ENCODE measurements at regions not wholly inside any gene's neighbourhood (a gene's known extent, or its start where the extent isn't known, plus 50 kb on each side); places are given as distances from the start of the nearest gene placed in this dataset.

GRCh38 chr7:3242398-3242972 lies 58.6 kb upstream of the SDK1 start:
- ChIA-PET CTCF (no interaction called here), POLR2A (no interaction called here)
- no peak for DNase-seq (ENCODE audit: extremely low spot score)
- no peak for TF ChIP-seq FOXA1 (IDR thresholded peaks at IDR 0.05)
- no peak for TF ChIP-seq ELF4 (IDR thresholded peaks at IDR 0.05)
- TF ChIP-seq L3MBTL2 (conservative IDR thresholded peaks at IDR 0.05) = no peak
- no peak for TF ChIP-seq CTBP1 (IDR thresholded peaks at IDR 0.05; ENCODE audit: borderline replicate concordance)
- no peak for TF ChIP-seq LEF1 (IDR thresholded peaks at IDR 0.05; ENCODE audit: borderline replicate concordance)
- TF ChIP-seq SUZ12 (IDR thresholded peaks at IDR 0.05) = no peak
- TF ChIP-seq SP1 (IDR thresholded peaks at IDR 0.05) = no peak
- TF ChIP-seq BHLHE40 (IDR thresholded peaks at IDR 0.05; ENCODE audit: borderline replicate concordance) = no peak
- TF ChIP-seq, protein P1, sequence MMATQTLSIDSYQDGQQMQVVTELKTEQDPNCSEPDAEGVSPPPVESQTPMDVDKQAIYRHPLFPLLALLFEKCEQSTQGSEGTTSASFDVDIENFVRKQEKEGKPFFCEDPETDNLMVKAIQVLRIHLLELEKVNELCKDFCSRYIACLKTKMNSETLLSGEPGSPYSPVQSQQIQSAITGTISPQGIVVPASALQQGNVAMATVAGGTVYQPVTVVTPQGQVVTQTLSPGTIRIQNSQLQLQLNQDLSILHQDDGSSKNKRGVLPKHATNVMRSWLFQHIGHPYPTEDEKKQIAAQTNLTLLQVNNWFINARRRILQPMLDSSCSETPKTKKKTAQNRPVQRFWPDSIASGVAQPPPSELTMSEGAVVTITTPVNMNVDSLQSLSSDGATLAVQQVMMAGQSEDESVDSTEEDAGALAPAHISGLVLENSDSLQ (IDR thresholded peaks at IDR 0.05) = no peak
- TF ChIP-seq NFRKB (IDR thresholded peaks at IDR 0.05) = no peak
- TF ChIP-seq FOXM1 (IDR thresholded peaks at IDR 0.05; ENCODE audit: borderline replicate concordance) = no peak
- no peak for TF ChIP-seq ARNT (IDR thresholded peaks at IDR 0.05)
- TF ChIP-seq FOXK2 (IDR thresholded peaks at IDR 0.05) = no peak

GRCh38 chr7:3243256-3243655 lies 57.8 kb upstream of the SDK1 start:
- POLR2A ChIA-PET = no interaction called here
- CTCF ChIA-PET = no interaction called here

DNA sequence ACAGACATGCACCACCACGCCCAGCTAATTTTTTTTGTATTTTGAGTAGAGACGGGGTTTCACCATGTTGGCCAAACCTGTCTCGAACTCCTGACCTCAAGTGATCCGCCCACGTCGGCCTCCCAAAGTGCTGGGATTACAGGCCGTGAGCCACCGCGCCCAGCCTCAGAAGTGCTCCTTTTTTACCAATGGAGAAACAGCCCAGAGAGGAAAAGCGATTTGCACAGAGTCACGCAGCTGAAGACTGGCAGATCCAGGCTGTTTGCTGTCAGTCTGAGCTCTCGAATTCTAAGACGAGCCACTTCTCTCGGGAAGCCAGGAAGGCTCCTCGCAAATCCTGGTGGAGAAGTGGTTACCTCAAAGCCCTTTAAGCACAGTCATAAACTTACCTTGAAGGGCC lies 57.4 kb upstream of the SDK1 start:
- DNase-seq (ENCODE audit: extremely low spot score) = no peak
- POLR2A ChIA-PET = no interaction called here
- CTCF ChIA-PET = no interaction called here
- TF ChIP-seq TARDBP (IDR thresholded peaks at IDR 0.05) (no peak), BHLHE40 (IDR thresholded peaks at IDR 0.05; ENCODE audit: borderline replicate concordance) (no peak), NFRKB (IDR thresholded peaks at IDR 0.05) (no peak), LEF1 (IDR thresholded peaks at IDR 0.05; ENCODE audit: borderline replicate concordance) (no peak), CTBP1 (IDR thresholded peaks at IDR 0.05; ENCODE audit: borderline replicate concordance) (no peak), FOXA1 (IDR thresholded peaks at IDR 0.05) (no peak), ZNF384 (IDR thresholded peaks at IDR 0.05) (no peak), FOXK2 (IDR thresholded peaks at IDR 0.05) (no peak), HDGF (IDR thresholded peaks at IDR 0.05; ENCODE audit: borderline replicate concordance) (no peak), SUZ12 (IDR thresholded peaks at IDR 0.05) (no peak), FOXM1 (IDR thresholded peaks at IDR 0.05; ENCODE audit: borderline replicate concordance) (no peak), SP1 (IDR thresholded peaks at IDR 0.05) (no peak), ARNT (IDR thresholded peaks at IDR 0.05) (no peak), L3MBTL2 (conservative IDR thresholded peaks at IDR 0.05) (no peak), ELF4 (IDR thresholded peaks at IDR 0.05) (no peak)
- TF ChIP-seq, protein P1 (IDR thresholded peaks at IDR 0.05) = no peak

More at GRCh38 chr7:3243256-3243655, 57.8 kb upstream of the SDK1 start:
- no peak for DNase-seq (ENCODE audit: extremely low spot score)
- no peak for TF ChIP-seq SUZ12 (IDR thresholded peaks at IDR 0.05)
- no peak for TF ChIP-seq BHLHE40 (IDR thresholded peaks at IDR 0.05; ENCODE audit: borderline replicate concordance)
- no peak for TF ChIP-seq NFRKB (IDR thresholded peaks at IDR 0.05)
- TF ChIP-seq FOXA1 (IDR thresholded peaks at IDR 0.05) = no peak
- TF ChIP-seq ARNT (IDR thresholded peaks at IDR 0.05) = no peak
- TF ChIP-seq, protein P1 (IDR thresholded peaks at IDR 0.05) = no peak
- no peak for TF ChIP-seq SP1 (IDR thresholded peaks at IDR 0.05)
- no peak for TF ChIP-seq ELF4 (IDR thresholded peaks at IDR 0.05)
- no peak for TF ChIP-seq FOXM1 (IDR thresholded peaks at IDR 0.05; ENCODE audit: borderline replicate concordance)
- no peak for TF ChIP-seq L3MBTL2 (conservative IDR thresholded peaks at IDR 0.05)
- no peak for TF ChIP-seq CTBP1 (IDR thresholded peaks at IDR 0.05; ENCODE audit: borderline replicate concordance)
- no peak for TF ChIP-seq LEF1 (IDR thresholded peaks at IDR 0.05; ENCODE audit: borderline replicate concordance)
- no peak for TF ChIP-seq TARDBP (IDR thresholded peaks at IDR 0.05)
- TF ChIP-seq FOXK2 (IDR thresholded peaks at IDR 0.05) = no peak
- no peak for TF ChIP-seq HDGF (IDR thresholded peaks at IDR 0.05; ENCODE audit: borderline replicate concordance)
- no peak for TF ChIP-seq ZNF384 (IDR thresholded peaks at IDR 0.05)

DNA sequence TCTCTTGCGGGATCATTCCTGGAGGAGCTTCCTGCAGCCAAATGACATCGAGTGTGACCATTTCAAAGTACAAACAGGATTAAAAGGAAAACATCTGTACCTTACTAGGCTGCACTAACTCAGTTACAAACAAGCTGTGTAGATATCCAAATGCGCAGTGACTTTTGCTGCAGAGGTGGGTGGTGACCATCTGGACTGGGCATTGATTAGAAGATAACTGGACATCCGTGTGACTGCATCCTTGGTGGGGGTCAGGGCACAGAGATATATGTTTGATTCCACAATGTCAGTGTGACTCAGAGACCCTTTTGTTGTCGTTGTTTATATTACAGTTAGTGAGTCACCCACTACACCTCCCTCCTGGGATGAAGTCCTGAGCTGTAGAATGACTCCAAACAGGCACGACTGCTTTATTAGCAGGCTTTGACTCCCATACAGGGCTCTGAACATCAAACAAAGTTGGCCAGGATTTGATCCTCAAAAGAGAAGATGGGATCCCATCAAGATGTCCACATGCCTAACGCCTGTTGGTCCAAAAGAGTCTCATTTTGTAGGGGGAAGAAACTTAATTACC lies 56.7 kb upstream of the SDK1 start:
- no peak for TF ChIP-seq FOXM1 (IDR thresholded peaks at IDR 0.05; ENCODE audit: borderline replicate concordance)
- TF ChIP-seq TARDBP (IDR thresholded peaks at IDR 0.05) = no peak
- TF ChIP-seq FOXK2 (IDR thresholded peaks at IDR 0.05) = no peak
- no peak for TF ChIP-seq L3MBTL2 (conservative IDR thresholded peaks at IDR 0.05)
- no peak for TF ChIP-seq FOXA1 (IDR thresholded peaks at IDR 0.05)
- no peak for TF ChIP-seq CTBP1 (IDR thresholded peaks at IDR 0.05; ENCODE audit: borderline replicate concordance)
- TF ChIP-seq SUZ12 (IDR thresholded peaks at IDR 0.05) = no peak
- TF ChIP-seq LEF1 (IDR thresholded peaks at IDR 0.05; ENCODE audit: borderline replicate concordance) = no peak
- no peak for TF ChIP-seq ELF4 (IDR thresholded peaks at IDR 0.05)
- no peak for TF ChIP-seq ARNT (IDR thresholded peaks at IDR 0.05)
- no peak for TF ChIP-seq SP1 (IDR thresholded peaks at IDR 0.05)
- no peak for TF ChIP-seq HDGF (IDR thresholded peaks at IDR 0.05; ENCODE audit: borderline replicate concordance)
- TF ChIP-seq, protein P1 (IDR thresholded peaks at IDR 0.05) = no peak
- TF ChIP-seq BHLHE40 (IDR thresholded peaks at IDR 0.05; ENCODE audit: borderline replicate concordance) = no peak
- TF ChIP-seq NFRKB (IDR thresholded peaks at IDR 0.05) = no peak
- TF ChIP-seq ZNF384 (IDR thresholded peaks at IDR 0.05) = no peak
- no peak for DNase-seq (ENCODE audit: extremely low spot score)
- ChIA-PET POLR2A (no interaction called here), CTCF (no interaction called here)

GRCh38 chr7:3245077-3245476 lies 56.0 kb upstream of the SDK1 start:
- ChIA-PET POLR2A (no interaction called here), CTCF (no interaction called here)
- TF ChIP-seq, protein P1 (IDR thresholded peaks at IDR 0.05) = no peak
- TF ChIP-seq ARNT (IDR thresholded peaks at IDR 0.05) (no peak), NFRKB (IDR thresholded peaks at IDR 0.05) (no peak), FOXK2 (IDR thresholded peaks at IDR 0.05) (no peak), LEF1 (IDR thresholded peaks at IDR 0.05; ENCODE audit: borderline replicate concordance) (no peak), HDGF (IDR thresholded peaks at IDR 0.05; ENCODE audit: borderline replicate concordance) (no peak), SUZ12 (IDR thresholded peaks at IDR 0.05) (no peak), FOXA1 (IDR thresholded peaks at IDR 0.05) (no peak)
- DNase-seq (ENCODE audit: extremely low spot score) = no peak

Data from HEK293T (cell line).